Neural progenitor cell (in vitro differentiated cells): ENCODE measurements at regions not wholly inside any gene's neighbourhood (a gene's known extent, or its start where the extent isn't known, plus 50 kb on each side); places are given as distances from the start of the nearest gene placed in this dataset.

ENCODE experiments used
- DNase-seq: peaks from one replicate; pipeline ENCODE4 v3.0.0-alpha.2; 2016; ENCODE audit warnings: low spot score
- H2AFZ ChIP-seq: fragments of 200-600 bp; sonication (generic); replicated peaks from 2 replicates; pipeline ENCODE4 v1.6.1; 2016; ENCODE audit warnings: antibody characterized with exemption
- H3F3A ChIP-seq: fragments of 200-600 bp; sonication (generic); 2 replicates; pipeline ENCODE4 v1.6.1; 2016; ENCODE audit warnings: antibody characterized with exemption, low read depth
- H3K27ac ChIP-seq: fragments of 200-600 bp; sonication (generic); 2 replicates; pipeline ENCODE4 v1.5.1; 2016; ENCODE audit warnings: mild to moderate bottlenecking
- H3K27me3 ChIP-seq: fragments of 200-600 bp; sonication (generic); 2 replicates; pipeline ENCODE4 v1.6.1; 2016; ENCODE audit warnings: mild to moderate bottlenecking, moderate library complexity
- H3K36me3 ChIP-seq: fragments of 200-600 bp; sonication (generic); 2 replicates; pipeline ENCODE4 v1.5.1; 2016
- H3K4me1 ChIP-seq: fragments of 200-600 bp; sonication (generic); 2 replicates; pipeline ENCODE4 v1.6.1; 2016; ENCODE audit warnings: mixed run types
- H3K4me2 ChIP-seq: fragments of 200-600 bp; sonication (generic); 2 replicates; pipeline ENCODE4 v1.6.1; 2016
- H3K4me3 ChIP-seq: fragments of 200-600 bp; sonication (generic); 2 replicates; pipeline ENCODE4 v1.5.1; 2016
- H3K79me2 ChIP-seq: fragments of 200-600 bp; sonication (generic); 2 replicates; pipeline ENCODE4 v1.6.1; 2016; ENCODE audit warnings: low read depth
- H3K9ac ChIP-seq: fragments of 200-600 bp; sonication (generic); 2 replicates; pipeline ENCODE4 v1.6.1; 2016
- H3K9me3 ChIP-seq: fragments of 200-600 bp; sonication (generic); 2 replicates; pipeline ENCODE4 v1.5.1; 2016; ENCODE audit warnings: low read depth
- H4K20me1 ChIP-seq: fragments of 200-600 bp; sonication (generic); 2 replicates; pipeline ENCODE4 v1.6.1; 2016; ENCODE audit warnings: low read depth
- H3K27ac Mint-ChIP-seq: 3 replicates; pipeline ENCODE4 v1.8.0; 2021; ENCODE audit warnings: mixed read lengths
- H3K27me3 Mint-ChIP-seq: 2 replicates; pipeline ENCODE4 v1.8.0; 2022; ENCODE audit warnings: low read depth, mild to moderate bottlenecking, inconsistent platforms, moderate library complexity, mixed read lengths; ENCODE audit not compliant: insufficient read depth
- H3K36me3 Mint-ChIP-seq: 3 replicates; pipeline ENCODE4 v1.8.0; 2021; ENCODE audit warnings: mixed read lengths
- H3K4me1 Mint-ChIP-seq: 3 replicates; pipeline ENCODE4 v1.8.0; 2021; ENCODE audit warnings: mixed read lengths
- H3K4me3 Mint-ChIP-seq: 3 replicates; pipeline ENCODE4 v1.8.0; 2021; ENCODE audit warnings: mild to moderate bottlenecking, moderate library complexity, mixed read lengths
- H3K9me3 Mint-ChIP-seq: 3 replicates; pipeline ENCODE4 v1.8.0; 2020; ENCODE audit warnings: mixed read lengths
- EZH2 ChIP-seq: fragments of 200-600 bp; sonication (generic); IDR thresholded peaks from 2 replicates; pipeline ENCODE4 v1.6.1; 2017; ENCODE audit warnings: antibody characterized with exemption, mild to moderate bottlenecking, moderate library complexity
- EZH2phosphoT487 ChIP-seq: fragments of 200-600 bp; sonication (generic); IDR thresholded peaks from 2 replicates; pipeline ENCODE4 v1.6.1; 2017; ENCODE audit warnings: antibody characterized with exemption
- TF ChIP-seq, protein P1 (sequence below): fragments of 200-600 bp; sonication (generic); IDR thresholded peaks from 2 replicates; pipeline ENCODE4 v1.5.1; 2017; ENCODE audit warnings: antibody characterized with exemption, mild to moderate bottlenecking

DNA sequence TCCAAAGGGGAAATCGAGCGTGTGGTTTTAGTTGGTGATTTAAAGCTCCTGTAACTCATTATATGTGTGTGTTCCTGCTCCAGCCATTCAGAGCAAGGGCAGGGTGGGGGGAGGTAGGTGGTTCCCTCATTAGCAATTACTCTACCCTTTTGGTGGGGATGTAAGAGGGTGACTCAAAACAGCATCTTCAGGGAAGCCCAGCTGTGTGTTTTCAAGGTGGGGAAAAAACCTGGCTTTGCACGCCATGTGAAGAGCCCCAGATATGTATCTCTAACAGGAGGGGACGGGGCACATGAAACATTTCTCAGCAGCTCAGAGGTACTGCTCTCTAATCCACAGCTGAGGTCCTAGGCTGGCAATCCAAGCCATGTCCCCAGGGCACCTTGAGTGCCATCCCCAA lies 241.3 kb upstream of the ZFHX3 start:
- no peak for DNase-seq
- peaks cover 15% of the 10 kb centered on the region for H3K4me1 ChIP-seq
- H3K27ac ChIP-seq = no peak overlapping the region
- no peaks in the 10 kb centered on the region for H3K36me3 ChIP-seq
- TF ChIP-seq, protein P1, sequence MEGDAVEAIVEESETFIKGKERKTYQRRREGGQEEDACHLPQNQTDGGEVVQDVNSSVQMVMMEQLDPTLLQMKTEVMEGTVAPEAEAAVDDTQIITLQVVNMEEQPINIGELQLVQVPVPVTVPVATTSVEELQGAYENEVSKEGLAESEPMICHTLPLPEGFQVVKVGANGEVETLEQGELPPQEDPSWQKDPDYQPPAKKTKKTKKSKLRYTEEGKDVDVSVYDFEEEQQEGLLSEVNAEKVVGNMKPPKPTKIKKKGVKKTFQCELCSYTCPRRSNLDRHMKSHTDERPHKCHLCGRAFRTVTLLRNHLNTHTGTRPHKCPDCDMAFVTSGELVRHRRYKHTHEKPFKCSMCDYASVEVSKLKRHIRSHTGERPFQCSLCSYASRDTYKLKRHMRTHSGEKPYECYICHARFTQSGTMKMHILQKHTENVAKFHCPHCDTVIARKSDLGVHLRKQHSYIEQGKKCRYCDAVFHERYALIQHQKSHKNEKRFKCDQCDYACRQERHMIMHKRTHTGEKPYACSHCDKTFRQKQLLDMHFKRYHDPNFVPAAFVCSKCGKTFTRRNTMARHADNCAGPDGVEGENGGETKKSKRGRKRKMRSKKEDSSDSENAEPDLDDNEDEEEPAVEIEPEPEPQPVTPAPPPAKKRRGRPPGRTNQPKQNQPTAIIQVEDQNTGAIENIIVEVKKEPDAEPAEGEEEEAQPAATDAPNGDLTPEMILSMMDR = no peak
- TF ChIP-seq EZH2phosphoT487 = no peak
- TF ChIP-seq EZH2 = no peak
- H3K79me2 ChIP-seq = no peaks in the 10 kb centered on the region
- H2AFZ ChIP-seq = no peak overlapping the region
- H3F3A ChIP-seq = no peaks in the 10 kb centered on the region
- H3K9ac ChIP-seq = no peak overlapping the region
- Mint-ChIP-seq H3K36me3 (peaks cover 2% of the 10 kb centered on the region), H3K4me3 (no peak overlapping the region), H3K9me3 (peaks cover 2% of the 10 kb centered on the region), H3K27ac (no peak overlapping the region), H3K27me3 (peaks cover 8% of the 10 kb centered on the region), H3K4me1 (peaks cover 23% of the 10 kb centered on the region)
- H3K27me3 ChIP-seq = no peaks in the 10 kb centered on the region
- H4K20me1 ChIP-seq = no peaks in the 10 kb centered on the region
- H3K4me2 ChIP-seq = no peak overlapping the region
- H3K9me3 ChIP-seq = no peaks in the 10 kb centered on the region
- no peak overlapping the region for H3K4me3 ChIP-seq

DNA sequence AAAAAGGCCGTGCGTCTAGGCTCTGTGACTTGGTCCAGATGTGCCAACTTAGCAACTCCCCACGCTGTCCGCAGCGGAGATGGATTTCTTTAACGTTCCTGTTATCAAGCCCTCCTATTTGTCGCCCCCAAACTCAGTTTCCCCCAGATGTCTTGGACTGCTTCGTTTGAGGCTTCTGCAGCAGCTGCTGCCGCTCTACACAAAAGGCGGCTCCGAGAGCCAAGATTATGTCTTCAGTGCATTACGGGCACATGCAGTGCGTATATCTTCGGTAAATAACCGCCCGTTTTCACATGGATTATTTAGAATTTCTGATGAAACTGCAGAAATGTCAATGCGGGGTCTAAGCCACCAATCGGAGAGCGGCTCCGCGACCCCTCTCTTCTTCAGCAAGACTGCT lies 240.6 kb upstream of the ZFHX3 start:
- no peak overlapping the region for H3K4me3 Mint-ChIP-seq
- peaks cover 2% of the 10 kb centered on the region for H3K9me3 Mint-ChIP-seq
- TF ChIP-seq, protein P1 = no peak
- TF ChIP-seq EZH2 (no peak), EZH2phosphoT487 (no peak)
- H3K27me3 Mint-ChIP-seq = peaks cover 8% of the 10 kb centered on the region
- no peak overlapping the region for H3K27ac Mint-ChIP-seq
- H3K36me3 Mint-ChIP-seq = peaks cover 2% of the 10 kb centered on the region
- Histone ChIP-seq H3K9ac (no peak overlapping the region), H3K27me3 (no peaks in the 10 kb centered on the region), H3K9me3 (no peaks in the 10 kb centered on the region), H3F3A (no peaks in the 10 kb centered on the region), H3K36me3 (no peaks in the 10 kb centered on the region), H3K4me2 (no peak overlapping the region), H4K20me1 (no peaks in the 10 kb centered on the region), H3K27ac (no peak overlapping the region), H2AFZ (peak overlapping the region; percentile 42), H3K4me3 (no peak overlapping the region), H3K4me1 (peaks cover 15% of the 10 kb centered on the region), H3K79me2 (no peaks in the 10 kb centered on the region)
- no peak for DNase-seq
- peaks cover 23% of the 10 kb centered on the region for H3K4me1 Mint-ChIP-seq

DNA sequence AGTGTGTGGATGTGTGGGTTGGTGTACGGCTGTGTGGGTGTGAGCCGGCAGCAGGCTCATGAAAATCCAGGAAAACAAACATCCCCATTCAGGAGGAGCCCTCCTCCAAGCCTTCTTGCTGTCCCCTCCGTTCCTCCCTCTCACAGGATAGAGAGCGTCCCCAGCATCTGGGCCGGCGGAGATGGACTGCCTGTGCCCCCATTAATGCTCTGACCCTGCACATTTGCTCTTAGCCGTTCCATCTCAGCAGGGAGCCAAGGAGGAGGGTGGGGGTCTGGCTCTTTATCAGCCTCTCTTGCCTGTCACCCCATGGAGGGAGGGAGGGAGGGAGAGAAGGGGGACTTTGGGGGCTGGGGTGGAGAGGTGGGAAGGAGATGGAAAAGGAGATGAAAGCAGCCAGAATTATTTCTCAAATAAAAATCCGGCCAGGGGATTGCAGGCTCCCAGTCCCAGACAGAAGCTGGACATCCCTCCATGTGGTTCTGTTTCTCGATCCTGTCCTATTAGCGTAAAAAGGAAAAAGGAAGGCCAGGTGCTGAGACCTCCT lies 240.0 kb upstream of the ZFHX3 start:
- peak overlapping the region; percentile 42 for H2AFZ ChIP-seq
- no peak overlapping the region for H3K4me2 ChIP-seq
- Mint-ChIP-seq H3K36me3 (no peaks in the 10 kb centered on the region), H3K4me1 (peaks cover 23% of the 10 kb centered on the region), H3K27me3 (peaks cover 8% of the 10 kb centered on the region), H3K4me3 (no peak overlapping the region), H3K9me3 (peaks cover 2% of the 10 kb centered on the region), H3K27ac (no peak overlapping the region)
- H3K27ac ChIP-seq = no peak overlapping the region
- peaks cover 15% of the 10 kb centered on the region for H3K4me1 ChIP-seq
- TF ChIP-seq EZH2 (no peak), EZH2phosphoT487 (no peak)
- TF ChIP-seq, protein P1 = no peak
- no peak overlapping the region for H3K4me3 ChIP-seq
- H3K9me3 ChIP-seq = no peaks in the 10 kb centered on the region
- no peak overlapping the region for H3K9ac ChIP-seq
- no peaks in the 10 kb centered on the region for H3F3A ChIP-seq
- DNase-seq = no peak
- H3K79me2 ChIP-seq = no peaks in the 10 kb centered on the region
- H3K36me3 ChIP-seq = no peaks in the 10 kb centered on the region
- no peaks in the 10 kb centered on the region for H3K27me3 ChIP-seq
- H4K20me1 ChIP-seq = no peaks in the 10 kb centered on the region
